Esophagus muscularis mucosa (tissue), 4 donors: ENCODE measurements at regions not wholly inside any gene's neighbourhood (a gene's known extent, or its start where the extent isn't known, plus 50 kb on each side); places are given as distances from the start of the nearest gene placed in this dataset.

ENCODE experiments used
- DNase-seq: peaks from one replicate; pipeline ENCODE4 v3.0.0-alpha.2; 2017; ENCODE audit errors: extremely low spot score
- H3K27ac ChIP-seq, 4 donors: fragments of 200-600 bp; sonication (generic); replicated peaks in 1 of 4; 1 replicate in 3 of 4; 2 replicates in 1 of 4; pipeline ENCODE4 v1.5.1; 2016 to 2019; ENCODE audit warnings: mild to moderate bottlenecking in 1 of 4
- H3K27me3 ChIP-seq, 4 donors: fragments of 200-600 bp; sonication (generic); one replicate each; pipeline versions ENCODE4 v1.5.1 to v1.6.0; 2016 to 2019
- H3K36me3 ChIP-seq, 4 donors: fragments of 200-600 bp; sonication (generic); one replicate each; pipeline ENCODE4 v1.5.1; 2016 to 2019
- H3K4me1 ChIP-seq, 4 donors: fragments of 200-600 bp; sonication (generic); one replicate each; pipeline ENCODE4 v1.5.1; 2016 to 2019
- H3K4me3 ChIP-seq, 4 donors: fragments of 200-600 bp; sonication (generic); 1 replicate in 2 of 4; 2 replicates in 2 of 4; pipeline ENCODE4 v1.5.1; 2016 to 2019; ENCODE audit warnings: mild to moderate bottlenecking in 4 of 4, moderate library complexity in 1 of 4
- H3K9me3 ChIP-seq, 4 donors: fragments of 200-600 bp; sonication (generic); 1 replicate in 3 of 4; 2 replicates in 1 of 4; pipeline ENCODE4 v1.5.1; 2016 to 2019
- CTCF ChIP-seq, 3 experiments: fragments of 200-600 bp in 2 of 3; fragments of 450-650 bp in 1 of 3; sonication (generic) in 2 of 3; IDR thresholded peaks; one replicate each; pipeline ENCODE4 v1.5.1; 2017 to 2019; ENCODE audit warnings: antibody characterized with exemption in 3 of 3, mild to moderate bottlenecking in 2 of 3, moderate library complexity in 1 of 3
- EP300 ChIP-seq: sonication (generic); formaldehyde crosslinking; IDR thresholded peaks from one replicate; pipeline ENCODE4 v1.6.1; 2017; ENCODE audit warnings: antibody characterized with exemption
- POLR2A ChIP-seq: fragments of 450-650 bp; IDR thresholded peaks from one replicate; pipeline ENCODE4 v1.6.1; 2017; ENCODE audit warnings: antibody characterized with exemption, moderate library complexity, mild to moderate bottlenecking, low read depth
- POLR2AphosphoS5 ChIP-seq, 2 donors: sonication (generic); formaldehyde crosslinking; IDR thresholded peaks; one replicate each; pipeline ENCODE4 v1.6.1; 2017; ENCODE audit warnings: antibody characterized with exemption in 2 of 2
- WGBS: methylation state at CpG from one replicate; pipeline ENCODE4 v1.1.5; 2018; 5-methylcytosine and 5-hydroxymethylcytosine counted together
- intact Hi-C: fragments of 100-400 bp; cut with DNase I; formaldehyde crosslinking; loops from one replicate; pipeline ENCODE4 v1.15.1; 2023

GRCh38 chr5:167485061-167485774, 806.2 kb upstream of the WWC1 start:
- Histone ChIP-seq H3K4me3 (no peak overlapping the region), H3K36me3 (no peaks in the 10 kb centered on the region), H3K27me3 (no peaks in the 10 kb centered on the region), H3K9me3 (no peaks in the 10 kb centered on the region), H3K4me1 (no peaks in the 10 kb centered on the region), H3K27ac (no peak overlapping the region)
- WGBS = 84% methylated on average over 8 of the region's 8 CpGs
- no peak for DNase-seq
- intact Hi-C loops = no loop called here
- TF ChIP-seq POLR2A (no peak), POLR2AphosphoS5 (IDR thresholded peaks at IDR 0.05) (no peak), CTCF (IDR thresholded peaks at IDR 0.05) (no peak), EP300 (no peak)

GRCh38 chr5:167488371-167488770, 803.1 kb upstream of the WWC1 start:
- no peak for TF ChIP-seq POLR2AphosphoS5 (IDR thresholded peaks at IDR 0.05)
- no peak for TF ChIP-seq POLR2A
- no peak for TF ChIP-seq EP300
- no peak for TF ChIP-seq CTCF (IDR thresholded peaks at IDR 0.05)
- WGBS = 79% methylated on average over 2 of the region's 2 CpGs
- no peak overlapping the region for H3K27ac ChIP-seq
- no peak overlapping the region for H3K4me3 ChIP-seq
- no peak for DNase-seq
- H3K36me3 ChIP-seq = no peaks in the 10 kb centered on the region
- intact Hi-C loops = no loop called here
- no peaks in the 10 kb centered on the region for H3K9me3 ChIP-seq
- H3K4me1 ChIP-seq = no peaks in the 10 kb centered on the region
- H3K27me3 ChIP-seq = no peaks in the 10 kb centered on the region

GRCh38 chr5:167489202-167489601, 802.2 kb upstream of the WWC1 start:
- DNase-seq = no peak
- H3K36me3 ChIP-seq = no peaks in the 10 kb centered on the region
- H3K27me3 ChIP-seq = no peaks in the 10 kb centered on the region
- H3K27ac ChIP-seq = no peak overlapping the region
- H3K9me3 ChIP-seq = no peaks in the 10 kb centered on the region
- H3K4me3 ChIP-seq = no peak overlapping the region
- TF ChIP-seq EP300 (no peak), CTCF (IDR thresholded peaks at IDR 0.05) (no peak), POLR2AphosphoS5 (IDR thresholded peaks at IDR 0.05) (no peak), POLR2A (no peak)
- intact Hi-C loops = no loop called here
- H3K4me1 ChIP-seq = no peaks in the 10 kb centered on the region

- no peak overlapping the region for H3K27ac ChIP-seq
- intact Hi-C loops = no loop called here
- H3K4me3 ChIP-seq = no peak overlapping the region
- DNase-seq = no peak
- WGBS = 58% methylated on average over 5 of the region's 5 CpGs
- H3K9me3 ChIP-seq = no peaks in the 10 kb centered on the region
- H3K4me1 ChIP-seq = no peaks in the 10 kb centered on the region
- H3K36me3 ChIP-seq = no peaks in the 10 kb centered on the region
- TF ChIP-seq EP300 (no peak), POLR2AphosphoS5 (IDR thresholded peaks at IDR 0.05) (no peak), CTCF (IDR thresholded peaks at IDR 0.05) (no peak), POLR2A (no peak)
- no peaks in the 10 kb centered on the region for H3K27me3 ChIP-seq
Observed at GRCh38 chr5:167503926-167504720, 787.3 kb upstream of the WWC1 start.
